Right lobe of liver (tissue), 4 donors: ENCODE measurements at regions not wholly inside any gene's neighbourhood (a gene's known extent, or its start where the extent isn't known, plus 50 kb on each side); places are given as distances from the start of the nearest gene placed in this dataset.

Experiments
- POLR2A ChIP-seq: fragments of 450-650 bp; IDR thresholded peaks from one replicate; pipeline ENCODE4 v1.6.1; 2017; ENCODE audit warnings: antibody characterized with exemption, mild to moderate bottlenecking
- TF ChIP-seq, protein P1 (sequence below), 4 donors: fragments of 200-600 bp in 3 of 4; fragments of 450-650 bp in 1 of 4; IDR thresholded peaks; one replicate each; pipeline versions ENCODE4 v1.5.1 to v1.8.0; 2016 to 2022; ENCODE audit warnings: antibody characterized with exemption in 4 of 4, mild to moderate bottlenecking in 2 of 4
- donor health status: DM: no; HTN: no; CAD: no.
- donor health status: DM: no; HTN: no; CAD: no.
- donor health status: DM: no; HTN: yes; CAD: no.

DNA sequence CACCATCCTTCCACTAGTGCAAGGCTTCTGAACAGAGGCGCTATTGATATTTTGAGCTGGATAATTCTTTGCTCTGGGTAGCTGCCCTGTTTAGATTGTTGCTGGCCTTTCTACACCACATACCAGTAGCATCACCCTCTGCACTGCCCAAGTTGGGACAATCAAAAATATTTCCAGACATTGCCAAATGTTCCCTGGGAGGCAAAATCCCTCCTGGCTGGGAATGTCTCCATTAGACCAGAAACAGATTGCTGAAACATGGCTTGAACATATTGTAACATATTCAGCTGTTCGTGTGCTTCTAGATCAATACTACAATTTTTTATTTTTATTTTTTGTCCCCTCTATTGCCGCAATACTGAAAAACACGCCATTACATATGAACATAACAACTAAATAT lies 174.6 kb downstream of the ABCA8 start:
- no peak for TF ChIP-seq POLR2A
- TF ChIP-seq, protein P1, sequence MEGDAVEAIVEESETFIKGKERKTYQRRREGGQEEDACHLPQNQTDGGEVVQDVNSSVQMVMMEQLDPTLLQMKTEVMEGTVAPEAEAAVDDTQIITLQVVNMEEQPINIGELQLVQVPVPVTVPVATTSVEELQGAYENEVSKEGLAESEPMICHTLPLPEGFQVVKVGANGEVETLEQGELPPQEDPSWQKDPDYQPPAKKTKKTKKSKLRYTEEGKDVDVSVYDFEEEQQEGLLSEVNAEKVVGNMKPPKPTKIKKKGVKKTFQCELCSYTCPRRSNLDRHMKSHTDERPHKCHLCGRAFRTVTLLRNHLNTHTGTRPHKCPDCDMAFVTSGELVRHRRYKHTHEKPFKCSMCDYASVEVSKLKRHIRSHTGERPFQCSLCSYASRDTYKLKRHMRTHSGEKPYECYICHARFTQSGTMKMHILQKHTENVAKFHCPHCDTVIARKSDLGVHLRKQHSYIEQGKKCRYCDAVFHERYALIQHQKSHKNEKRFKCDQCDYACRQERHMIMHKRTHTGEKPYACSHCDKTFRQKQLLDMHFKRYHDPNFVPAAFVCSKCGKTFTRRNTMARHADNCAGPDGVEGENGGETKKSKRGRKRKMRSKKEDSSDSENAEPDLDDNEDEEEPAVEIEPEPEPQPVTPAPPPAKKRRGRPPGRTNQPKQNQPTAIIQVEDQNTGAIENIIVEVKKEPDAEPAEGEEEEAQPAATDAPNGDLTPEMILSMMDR (IDR thresholded peaks at IDR 0.05), result no peak
